ENCODE measurements at regions not wholly inside any gene's neighbourhood (a gene's known extent, or its start where the extent isn't known, plus 50 kb on each side); places are given as distances from the start of the nearest gene placed in this dataset.

DNA sequence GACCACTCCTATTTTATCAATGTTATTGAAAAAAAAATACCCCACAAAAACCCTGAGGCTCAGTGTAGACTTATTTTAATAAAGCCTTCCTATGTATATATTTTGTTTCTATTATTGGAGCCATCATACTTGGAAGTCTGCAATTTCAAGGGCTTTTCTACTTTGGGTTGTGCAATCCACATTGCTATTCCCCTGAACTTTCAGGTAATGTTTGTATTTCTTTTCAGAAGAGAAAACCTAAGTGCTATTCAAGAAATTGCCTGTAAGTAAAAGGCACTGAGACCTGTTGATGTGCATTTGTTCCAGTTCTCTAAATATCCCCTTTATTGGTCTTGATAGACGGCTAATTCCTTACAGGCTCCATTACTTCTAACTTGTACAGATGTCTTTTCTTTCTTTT, 280.7 kb upstream of the RAG2 start:
- TF ChIP-seq, protein P1, sequence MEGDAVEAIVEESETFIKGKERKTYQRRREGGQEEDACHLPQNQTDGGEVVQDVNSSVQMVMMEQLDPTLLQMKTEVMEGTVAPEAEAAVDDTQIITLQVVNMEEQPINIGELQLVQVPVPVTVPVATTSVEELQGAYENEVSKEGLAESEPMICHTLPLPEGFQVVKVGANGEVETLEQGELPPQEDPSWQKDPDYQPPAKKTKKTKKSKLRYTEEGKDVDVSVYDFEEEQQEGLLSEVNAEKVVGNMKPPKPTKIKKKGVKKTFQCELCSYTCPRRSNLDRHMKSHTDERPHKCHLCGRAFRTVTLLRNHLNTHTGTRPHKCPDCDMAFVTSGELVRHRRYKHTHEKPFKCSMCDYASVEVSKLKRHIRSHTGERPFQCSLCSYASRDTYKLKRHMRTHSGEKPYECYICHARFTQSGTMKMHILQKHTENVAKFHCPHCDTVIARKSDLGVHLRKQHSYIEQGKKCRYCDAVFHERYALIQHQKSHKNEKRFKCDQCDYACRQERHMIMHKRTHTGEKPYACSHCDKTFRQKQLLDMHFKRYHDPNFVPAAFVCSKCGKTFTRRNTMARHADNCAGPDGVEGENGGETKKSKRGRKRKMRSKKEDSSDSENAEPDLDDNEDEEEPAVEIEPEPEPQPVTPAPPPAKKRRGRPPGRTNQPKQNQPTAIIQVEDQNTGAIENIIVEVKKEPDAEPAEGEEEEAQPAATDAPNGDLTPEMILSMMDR (IDR thresholded peaks at IDR 0.05; ENCODE audit: low read depth, low read length) = no peak
- no peak for DNase-seq (ENCODE audit: low read depth, low spot score)
- H3K4me3 ChIP-seq (ENCODE audit: low read depth, low read length) = no peak overlapping the region
- in situ Hi-C loops (cut with HindIII; ENCODE audit: low sequenced_read_pairs) = no loop called here

DNA sequence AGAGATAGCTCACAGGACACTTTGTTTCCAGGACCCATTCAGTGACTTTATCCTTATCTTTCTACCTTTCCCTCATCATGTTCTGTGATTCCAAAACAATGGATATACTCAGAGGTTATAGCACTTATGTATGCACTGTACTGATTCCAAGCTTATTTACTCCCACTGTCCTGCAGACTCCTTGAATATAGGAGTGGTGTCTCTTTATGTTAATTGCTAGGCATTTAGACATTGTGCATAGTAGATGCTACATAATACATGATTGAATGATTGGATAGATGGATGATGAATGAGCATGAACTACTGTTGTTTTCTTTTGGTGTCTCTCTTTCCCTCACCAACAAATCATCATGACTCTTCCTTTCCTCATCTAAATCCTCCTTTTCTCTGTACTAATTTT, 279.1 kb upstream of the RAG2 start:
- in situ Hi-C loops (cut with HindIII; ENCODE audit: low sequenced_read_pairs) = no loop called here
- TF ChIP-seq, protein P1 (IDR thresholded peaks at IDR 0.05; ENCODE audit: low read depth, low read length) = no peak
- no peak overlapping the region for H3K4me3 ChIP-seq (ENCODE audit: low read depth, low read length)
- no peak for DNase-seq (ENCODE audit: low read depth, low spot score)

DNA sequence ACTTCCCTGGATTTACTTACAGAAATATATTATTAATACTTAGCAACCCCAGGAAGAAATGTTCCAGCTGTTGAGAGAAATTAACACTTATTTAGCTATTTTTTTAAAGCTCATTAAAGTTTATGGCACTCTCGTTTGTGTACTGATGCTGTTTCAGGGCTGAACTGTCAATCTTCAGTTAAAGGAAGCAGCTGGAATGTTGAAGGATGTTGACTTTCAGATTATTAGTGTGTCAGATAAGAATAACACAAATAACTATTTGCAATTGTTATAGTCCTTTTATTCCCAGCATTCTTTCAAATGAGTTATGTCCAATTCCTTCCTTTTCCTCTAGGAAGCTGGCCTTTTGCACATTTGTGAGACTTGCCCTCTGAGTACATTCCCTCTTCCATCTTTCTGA, 278.2 kb upstream of the RAG2 start:
- in situ Hi-C loops (cut with HindIII; ENCODE audit: low sequenced_read_pairs) = no loop called here
- no peak overlapping the region for H3K4me3 ChIP-seq (ENCODE audit: low read depth, low read length)
- no peak for DNase-seq (ENCODE audit: low read depth, low spot score)
- TF ChIP-seq, protein P1 (IDR thresholded peaks at IDR 0.05; ENCODE audit: low read depth, low read length) = no peak

DNA sequence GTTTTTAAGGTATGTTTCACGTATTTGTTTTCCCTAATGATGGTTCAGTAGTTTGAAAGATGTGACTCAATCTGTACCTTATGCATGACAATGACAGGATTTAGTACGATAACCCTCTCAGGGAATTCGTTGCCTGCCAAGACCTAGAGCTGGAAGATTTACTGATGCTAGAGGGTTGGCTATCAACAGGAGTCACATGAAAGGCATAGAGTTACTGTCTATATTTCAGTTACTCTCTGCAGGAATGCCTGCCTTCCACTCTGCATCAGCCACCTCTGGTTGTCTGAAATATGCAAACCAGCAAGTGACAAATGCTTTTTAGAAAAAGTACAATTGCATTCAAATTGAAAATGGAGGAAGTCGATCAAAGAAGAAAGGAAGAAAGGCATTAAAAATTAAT, 276.3 kb upstream of the RAG2 start:
- DNase-seq (ENCODE audit: low read depth, low spot score) = no peak
- TF ChIP-seq, protein P1 (IDR thresholded peaks at IDR 0.05; ENCODE audit: low read depth, low read length) = no peak
- in situ Hi-C loops (cut with HindIII; ENCODE audit: low sequenced_read_pairs) = no loop called here

DNA sequence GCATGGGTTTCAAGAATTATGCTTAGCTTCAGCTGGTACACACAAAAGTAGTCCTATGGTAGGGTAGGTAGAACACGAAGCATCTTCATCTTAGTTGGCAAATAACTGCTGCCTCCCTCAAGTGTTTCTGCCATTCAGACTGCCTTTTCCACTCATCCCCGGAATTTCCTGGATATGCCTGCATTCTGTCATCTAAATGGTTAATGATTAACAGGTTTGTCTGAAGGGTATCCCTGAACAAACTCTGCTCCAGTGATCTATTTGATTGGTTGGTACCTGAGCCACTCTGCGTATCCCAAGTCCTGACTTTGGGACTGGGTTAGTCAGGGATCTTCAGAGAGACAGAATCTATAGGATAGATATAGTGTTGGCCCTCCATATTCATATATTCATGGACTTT, 272.3 kb upstream of the RAG2 start:
- no peak for DNase-seq (ENCODE audit: low read depth, low spot score)
- TF ChIP-seq, protein P1 (IDR thresholded peaks at IDR 0.05; ENCODE audit: low read depth, low read length) = no peak
- no peak overlapping the region for H3K4me3 ChIP-seq (ENCODE audit: low read depth, low read length)
- in situ Hi-C loops (cut with HindIII; ENCODE audit: low sequenced_read_pairs) = no loop called here

More for the DNA sequence above, 276.3 kb upstream of the RAG2 start:
- H3K4me3 ChIP-seq (ENCODE audit: low read depth, low read length) = no peak overlapping the region

DNA sequence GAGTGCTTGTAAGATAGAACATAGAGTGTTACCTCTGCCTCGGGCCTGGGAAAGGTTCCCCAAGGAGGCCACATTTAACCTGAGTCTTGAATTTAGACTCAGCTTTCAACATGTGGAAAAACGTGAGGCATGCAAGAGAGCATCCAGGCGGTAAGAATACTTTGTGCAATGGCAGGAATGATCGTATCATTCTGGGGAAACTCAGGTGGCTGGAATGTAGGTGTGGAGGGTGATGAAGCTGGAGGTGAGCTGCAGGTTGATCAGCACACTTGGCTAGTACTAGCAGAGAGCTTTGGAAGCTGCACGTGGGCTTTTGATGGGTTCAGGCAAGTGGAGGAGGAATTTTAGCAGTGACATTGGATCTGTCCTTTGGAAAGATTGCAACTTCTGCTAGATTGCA, 270.3 kb upstream of the RAG2 start:
- TF ChIP-seq, protein P1 (IDR thresholded peaks at IDR 0.05; ENCODE audit: low read depth, low read length) = no peak
- no peak for DNase-seq (ENCODE audit: low read depth, low spot score)
- in situ Hi-C loops (cut with HindIII; ENCODE audit: low sequenced_read_pairs) = no loop called here
- H3K4me3 ChIP-seq (ENCODE audit: low read depth, low read length) = no peak overlapping the region

DNA sequence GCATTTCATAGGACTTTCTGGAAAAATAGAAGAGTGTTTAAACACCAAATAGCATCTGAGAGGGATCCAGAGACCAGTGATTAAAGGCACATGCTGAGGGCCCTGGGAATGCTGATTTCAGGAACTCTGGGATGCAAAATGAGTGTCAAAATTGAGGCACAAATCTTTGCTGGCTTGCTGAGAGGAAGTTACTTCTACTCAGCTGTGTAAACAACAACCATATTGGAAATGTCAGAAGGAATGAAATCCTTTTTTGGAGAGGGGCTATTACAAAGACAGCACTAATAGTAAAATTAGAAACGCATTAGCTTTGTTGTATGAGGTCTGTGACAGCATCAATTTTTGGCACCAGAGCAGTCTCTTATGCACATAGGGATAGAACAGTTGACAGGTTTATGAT, 267.8 kb upstream of the RAG2 start:
- in situ Hi-C loops (cut with HindIII; ENCODE audit: low sequenced_read_pairs) = no loop called here
- DNase-seq (ENCODE audit: low read depth, low spot score) = no peak
- no peak overlapping the region for H3K4me3 ChIP-seq (ENCODE audit: low read depth, low read length)
- TF ChIP-seq, protein P1 (IDR thresholded peaks at IDR 0.05; ENCODE audit: low read depth, low read length) = no peak
